ENCODE measurements at regions not wholly inside any gene's neighbourhood (a gene's known extent, or its start where the extent isn't known, plus 50 kb on each side); places are given as distances from the start of the nearest gene placed in this dataset.

DNA sequence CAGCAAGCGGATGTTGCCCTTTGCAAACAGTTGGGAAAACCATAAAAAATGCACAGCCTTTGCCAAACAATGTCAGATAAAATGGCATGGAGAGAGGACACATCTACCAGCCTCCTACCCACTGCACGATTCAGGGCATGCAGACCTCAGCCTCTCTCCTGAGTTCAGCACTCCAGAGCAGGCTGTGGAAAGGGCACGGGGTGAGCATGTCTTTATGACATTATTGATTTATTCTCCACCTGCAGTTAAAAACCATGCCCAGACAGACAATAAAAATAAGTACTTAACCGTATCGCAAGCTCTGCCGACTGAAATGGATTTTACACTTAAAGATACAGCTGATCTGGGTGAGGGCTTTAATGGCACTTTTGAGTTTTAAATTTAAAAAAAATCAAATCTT is 127.1 kb downstream of the MAF start:
- no peak for DNase-seq (ENCODE audit: extremely low spot score, unreplicated experiment)
- Mint-ChIP-seq H3K27me3 (ENCODE audit: unreplicated experiment) (peaks cover 2% of the 10 kb centered on the region), H3K36me3 (ENCODE audit: unreplicated experiment) (no peaks in the 10 kb centered on the region), H3K4me3 (ENCODE audit: unreplicated experiment) (no peak overlapping the region), H3K4me1 (ENCODE audit: unreplicated experiment) (no peaks in the 10 kb centered on the region), H3K27ac (ENCODE audit: unreplicated experiment) (no peak overlapping the region), H3K9me3 (ENCODE audit: unreplicated experiment) (no peaks in the 10 kb centered on the region)
- TF ChIP-seq CTCF (IDR thresholded peaks at IDR 0.05): no peak

GRCh38 chr16:79472426-79472825 is 128.1 kb downstream of the MAF start:
- H3K9me3 Mint-ChIP-seq (ENCODE audit: unreplicated experiment): no peaks in the 10 kb centered on the region
- H3K4me3 Mint-ChIP-seq (ENCODE audit: unreplicated experiment): no peak overlapping the region
- H3K27me3 Mint-ChIP-seq (ENCODE audit: unreplicated experiment): peaks cover 2% of the 10 kb centered on the region
- no peaks in the 10 kb centered on the region for H3K36me3 Mint-ChIP-seq (ENCODE audit: unreplicated experiment)
- H3K4me1 Mint-ChIP-seq (ENCODE audit: unreplicated experiment): no peaks in the 10 kb centered on the region
- TF ChIP-seq CTCF (IDR thresholded peaks at IDR 0.05): no peak
- DNase-seq (ENCODE audit: extremely low spot score, unreplicated experiment): no peak
- H3K27ac Mint-ChIP-seq (ENCODE audit: unreplicated experiment): no peak overlapping the region

GRCh38 chr16:79469999-79470398 is 130.5 kb downstream of the MAF start:
- no peak for DNase-seq (ENCODE audit: extremely low spot score, unreplicated experiment)
- Mint-ChIP-seq H3K4me1 (ENCODE audit: unreplicated experiment) (no peaks in the 10 kb centered on the region), H3K9me3 (ENCODE audit: unreplicated experiment) (no peaks in the 10 kb centered on the region)

GRCh38 chr16:79468631-79469030 is 131.9 kb downstream of the MAF start:
- Mint-ChIP-seq H3K9me3 (ENCODE audit: unreplicated experiment) (peaks cover 3% of the 10 kb centered on the region), H3K27me3 (ENCODE audit: unreplicated experiment) (peaks cover 4% of the 10 kb centered on the region), H3K4me1 (ENCODE audit: unreplicated experiment) (no peaks in the 10 kb centered on the region), H3K36me3 (ENCODE audit: unreplicated experiment) (no peaks in the 10 kb centered on the region), H3K27ac (ENCODE audit: unreplicated experiment) (no peak overlapping the region), H3K4me3 (ENCODE audit: unreplicated experiment) (no peak overlapping the region)
- no peak for DNase-seq (ENCODE audit: extremely low spot score, unreplicated experiment)
- no peak for TF ChIP-seq CTCF (IDR thresholded peaks at IDR 0.05)

More at GRCh38 chr16:79469999-79470398, 130.5 kb downstream of the MAF start:
- H3K27ac Mint-ChIP-seq (ENCODE audit: unreplicated experiment): no peak overlapping the region
- no peak for TF ChIP-seq CTCF (IDR thresholded peaks at IDR 0.05)
- H3K36me3 Mint-ChIP-seq (ENCODE audit: unreplicated experiment): no peaks in the 10 kb centered on the region
- H3K27me3 Mint-ChIP-seq (ENCODE audit: unreplicated experiment): peaks cover 2% of the 10 kb centered on the region
- H3K4me3 Mint-ChIP-seq (ENCODE audit: unreplicated experiment): no peak overlapping the region

- peaks cover 4% of the 10 kb centered on the region for H3K27me3 Mint-ChIP-seq (ENCODE audit: unreplicated experiment)
- no peak for DNase-seq (ENCODE audit: extremely low spot score, unreplicated experiment)
- no peak overlapping the region for H3K4me3 Mint-ChIP-seq (ENCODE audit: unreplicated experiment)
- peaks cover 3% of the 10 kb centered on the region for H3K9me3 Mint-ChIP-seq (ENCODE audit: unreplicated experiment)
- TF ChIP-seq CTCF (IDR thresholded peaks at IDR 0.05): no peak
- no peak overlapping the region for H3K27ac Mint-ChIP-seq (ENCODE audit: unreplicated experiment)
- H3K4me1 Mint-ChIP-seq (ENCODE audit: unreplicated experiment): no peaks in the 10 kb centered on the region
- no peaks in the 10 kb centered on the region for H3K36me3 Mint-ChIP-seq (ENCODE audit: unreplicated experiment)
Measured at GRCh38 chr16:79468121-79468552, 132.4 kb downstream of the MAF start.

Data from osteocyte (in vitro differentiated cells).